GM21528 (cell line): ENCODE measurements at regions not wholly inside any gene's neighbourhood (a gene's known extent, or its start where the extent isn't known, plus 50 kb on each side); places are given as distances from the start of the nearest gene placed in this dataset.
"Not testable (repeated sequence)": the region's sequence is repeated elsewhere in the genome, so short reads cannot be mapped to it uniquely, and the experiment has no call there.

ENCODE experiments used
- ATAC-seq: cut with Tn5 transposase; IDR thresholded peaks from one replicate; pipeline ENCODE4 v1.9.1; 2021; ENCODE audit warnings: mild to moderate bottlenecking, moderate library complexity; ENCODE audit not compliant: unreplicated experiment, low FRiP score

DNA sequence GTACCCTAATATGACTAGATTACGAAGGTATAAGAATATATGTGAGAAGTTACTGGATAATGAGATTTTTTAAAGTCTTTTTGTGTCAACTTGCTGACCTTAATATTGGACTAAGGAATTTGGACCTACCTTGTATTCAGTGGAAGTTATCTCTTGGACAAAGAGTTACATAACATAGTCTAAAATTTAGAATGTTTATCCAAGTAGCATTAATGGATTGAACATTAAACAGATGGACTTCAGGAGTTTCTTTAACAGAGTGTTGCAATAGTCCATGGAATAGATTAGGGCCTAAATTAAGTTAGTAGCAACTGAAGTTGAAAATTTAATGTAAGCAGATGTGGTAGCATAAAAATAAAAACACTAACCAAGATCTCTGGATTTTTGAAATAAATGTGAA, 266.4 kb downstream of the PYDC2 start:
- ATAC-seq: no peak

DNA sequence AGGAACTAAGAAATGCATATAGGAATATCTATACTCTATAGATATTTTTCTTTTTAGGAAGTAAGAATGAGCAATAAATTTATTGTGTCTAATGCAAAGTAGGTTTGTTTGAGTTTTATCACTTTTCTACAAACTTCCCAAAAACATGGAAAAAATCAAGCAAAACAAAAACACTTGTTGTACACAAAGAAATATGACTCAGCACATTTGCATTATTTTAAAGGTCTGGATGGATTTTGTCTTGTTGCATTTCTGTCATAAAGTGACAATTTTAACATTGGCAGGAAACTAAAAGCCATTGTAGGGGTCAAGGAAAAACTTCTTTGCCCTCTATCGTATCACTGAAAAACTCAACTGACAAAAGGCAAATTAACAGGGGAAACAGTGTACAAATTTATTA, 267.2 kb downstream of the PYDC2 start:
- no peak for ATAC-seq

DNA sequence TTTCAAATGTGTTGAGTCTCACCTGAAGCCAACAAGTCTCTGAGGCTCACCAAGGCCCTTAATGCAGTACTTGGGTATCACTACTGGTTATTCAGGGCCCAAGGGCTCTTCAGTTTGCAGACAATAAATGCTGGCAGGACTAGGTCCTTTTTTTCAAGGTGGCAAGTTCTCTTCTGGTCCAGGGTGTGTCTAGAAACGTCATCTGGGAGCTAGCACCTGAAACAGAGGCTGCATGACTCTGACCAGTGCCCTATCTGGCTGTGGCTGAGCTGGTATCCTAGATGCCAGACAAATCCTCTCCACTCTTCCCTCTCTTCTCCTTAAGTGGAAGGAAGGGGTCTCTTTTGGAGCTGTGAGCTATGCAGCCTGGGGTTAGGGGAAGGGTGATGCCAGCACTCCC, 276.8 kb downstream of the PYDC2 start:
- ATAC-seq: no peak

DNA sequence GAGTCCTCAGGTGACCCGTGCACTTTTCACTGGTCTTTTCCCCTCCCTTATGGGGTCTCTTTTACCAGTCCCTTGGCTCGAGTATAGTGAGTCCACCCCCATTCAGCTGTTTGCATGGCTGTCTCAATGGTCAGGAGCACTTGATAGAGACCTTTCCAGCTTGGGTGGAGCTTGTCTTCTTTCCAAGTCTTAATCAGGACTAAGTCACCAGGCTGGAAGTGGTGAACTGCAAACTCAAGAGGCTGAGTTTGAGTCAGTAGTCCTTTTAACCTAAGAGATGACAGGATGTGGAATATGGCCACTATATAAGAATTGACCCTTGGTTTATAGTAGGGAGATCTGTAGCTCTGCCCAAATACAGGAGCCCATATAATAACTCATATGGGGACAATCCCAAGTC, 279.7 kb downstream of the PYDC2 start:
- no peak for ATAC-seq

DNA sequence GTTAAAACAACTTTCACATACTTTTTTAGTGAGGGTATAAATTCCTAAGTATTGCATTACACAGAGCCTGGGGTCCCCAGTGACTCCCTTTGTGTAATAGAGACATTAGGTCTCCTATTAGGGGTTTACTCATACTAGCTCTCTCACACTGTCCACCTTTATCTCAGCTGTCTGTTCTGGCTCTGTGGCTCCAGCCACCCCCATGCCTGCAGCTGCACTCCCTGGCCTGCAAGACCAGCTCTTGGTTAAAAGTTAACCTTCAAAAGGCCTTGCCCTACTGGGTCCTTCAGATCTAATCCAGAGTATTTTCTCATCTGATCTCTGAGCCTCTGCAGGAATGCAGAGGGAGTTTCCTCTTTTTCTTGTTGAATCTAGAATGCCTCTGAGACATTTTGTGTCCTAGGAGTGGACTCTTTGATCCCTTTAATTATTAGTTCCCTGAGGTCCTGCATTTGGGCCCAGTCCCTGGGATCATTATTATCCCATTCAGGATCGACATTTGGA, 280.9 kb downstream of the PYDC2 start:
- not testable (repeated sequence) for ATAC-seq

DNA sequence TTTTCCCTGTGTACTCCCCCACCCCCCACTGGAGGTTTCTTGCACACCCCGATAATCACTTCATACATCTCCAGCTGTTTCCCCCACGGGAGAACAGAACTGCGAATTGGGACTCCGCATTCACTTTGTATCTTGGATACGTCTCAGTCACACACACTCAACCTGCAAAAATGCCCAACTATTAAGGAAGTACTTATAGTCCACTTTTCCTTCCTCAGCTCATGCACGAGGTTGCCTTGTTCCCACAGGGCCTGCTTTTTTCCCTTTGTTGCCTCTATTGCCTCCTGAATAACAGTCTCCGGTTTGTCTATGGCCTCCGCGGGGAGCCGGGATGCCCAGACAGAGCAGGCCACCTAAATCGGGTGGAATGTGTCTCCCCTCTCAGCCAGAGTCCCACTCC, 282.3 kb downstream of the PYDC2 start:
- no peak for ATAC-seq

DNA sequence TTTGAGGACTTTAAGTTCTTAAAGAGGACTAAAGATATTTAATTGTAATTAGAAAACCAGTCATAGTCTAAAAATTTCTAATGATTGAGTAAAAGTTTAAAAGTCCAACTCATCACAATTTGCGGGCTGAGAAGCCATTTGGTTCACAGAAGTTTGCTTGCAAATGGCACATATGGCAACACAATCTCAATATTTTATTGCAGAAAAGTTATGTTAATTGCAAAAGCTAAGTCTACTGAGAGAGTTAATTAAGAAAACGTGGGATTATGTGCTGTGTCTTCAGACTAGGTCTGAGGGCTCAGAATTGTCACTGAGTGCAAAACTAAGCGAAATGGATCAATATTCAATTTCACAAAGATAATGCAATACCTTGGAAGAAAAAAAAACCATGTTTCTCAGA, 289.7 kb downstream of the PYDC2 start:
- ATAC-seq: no peak

DNA sequence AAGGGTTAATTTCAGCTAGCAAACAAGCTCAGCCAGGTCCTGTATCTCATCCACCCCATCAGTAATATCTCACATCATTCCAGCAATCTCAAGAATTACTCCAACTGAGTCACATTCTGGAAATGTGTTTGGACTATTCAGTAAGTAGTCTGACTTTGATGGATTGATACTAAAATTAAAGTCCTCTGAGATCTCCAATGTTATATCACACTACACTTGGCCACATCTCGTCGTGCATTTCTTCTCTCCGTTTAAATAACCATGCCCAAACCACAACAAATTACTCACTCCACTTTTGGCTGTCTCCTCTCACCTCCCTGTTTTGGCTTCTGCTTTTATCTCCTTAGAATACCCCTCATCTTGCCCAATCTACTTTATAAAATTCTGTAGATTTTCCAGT, 292.2 kb downstream of the PYDC2 start:
- ATAC-seq: no peak

DNA sequence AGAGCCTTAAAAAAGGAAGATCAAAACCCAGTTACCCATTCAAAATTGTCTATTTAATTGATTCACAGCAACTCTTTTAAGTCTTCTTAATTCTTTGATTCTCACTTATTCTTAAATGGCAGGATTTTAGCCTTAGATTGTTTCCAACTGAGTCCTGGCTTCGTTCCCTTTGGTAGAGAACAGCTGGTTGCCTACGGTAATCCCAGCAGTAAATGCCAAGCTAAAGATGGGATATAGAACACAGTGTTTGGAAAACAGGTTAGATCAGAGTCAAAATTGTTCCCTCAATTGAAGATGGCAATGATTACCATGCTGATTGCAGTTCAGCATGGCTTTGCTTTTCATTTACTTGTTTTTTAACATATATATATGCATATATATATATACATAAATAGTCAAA, 300.9 kb downstream of the PYDC2 start:
- ATAC-seq: no peak

DNA sequence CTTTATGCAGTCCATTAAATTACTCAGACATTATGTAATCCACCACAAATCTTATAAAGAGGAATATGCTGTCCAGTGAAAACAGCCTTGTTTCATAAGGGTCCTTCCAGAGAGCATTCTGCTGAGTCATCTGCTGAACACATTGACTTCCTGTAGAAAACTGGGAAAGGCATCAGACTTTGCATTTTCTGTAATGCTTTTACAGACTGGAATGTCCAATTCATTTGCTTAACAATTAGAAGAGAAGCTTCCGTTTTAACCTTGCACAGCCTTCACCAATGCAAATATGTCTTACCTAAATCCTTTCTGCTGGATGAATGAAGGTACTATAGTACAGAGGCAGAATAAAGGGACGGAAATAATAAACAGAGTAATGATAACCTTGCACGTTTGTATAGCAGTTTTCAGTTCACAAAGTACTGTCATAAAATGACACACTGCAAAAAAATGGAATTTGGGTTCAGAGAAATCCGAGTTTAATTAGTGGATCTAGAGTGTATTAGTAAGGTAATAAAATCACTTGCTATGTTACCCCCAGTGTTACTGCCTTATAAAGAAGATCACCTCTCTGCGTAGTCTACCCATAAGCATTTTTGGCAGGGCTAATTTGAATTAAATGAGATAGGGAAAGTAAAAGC, 301.5 kb downstream of the PYDC2 start:
- no peak for ATAC-seq

DNA sequence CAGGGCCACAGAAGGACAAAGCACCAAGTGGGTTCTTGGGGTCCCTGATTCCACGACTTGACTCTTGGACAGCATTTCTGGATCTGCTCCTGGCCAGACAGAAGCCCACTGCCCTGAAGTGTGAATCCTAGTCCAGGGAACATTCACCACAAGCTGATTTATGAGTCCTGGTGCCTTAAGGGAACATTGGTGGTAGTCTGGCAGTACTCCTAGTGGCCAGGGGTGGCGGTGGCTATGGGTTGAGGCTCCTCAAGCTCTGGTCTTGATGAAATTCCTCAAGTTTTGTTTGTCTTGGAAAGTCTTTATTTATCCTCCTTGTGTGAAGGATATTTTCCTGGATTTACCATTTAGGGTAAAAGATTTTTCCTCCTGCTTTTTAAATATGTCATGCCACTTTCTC, 307.5 kb downstream of the PYDC2 start:
- ATAC-seq: no peak

DNA sequence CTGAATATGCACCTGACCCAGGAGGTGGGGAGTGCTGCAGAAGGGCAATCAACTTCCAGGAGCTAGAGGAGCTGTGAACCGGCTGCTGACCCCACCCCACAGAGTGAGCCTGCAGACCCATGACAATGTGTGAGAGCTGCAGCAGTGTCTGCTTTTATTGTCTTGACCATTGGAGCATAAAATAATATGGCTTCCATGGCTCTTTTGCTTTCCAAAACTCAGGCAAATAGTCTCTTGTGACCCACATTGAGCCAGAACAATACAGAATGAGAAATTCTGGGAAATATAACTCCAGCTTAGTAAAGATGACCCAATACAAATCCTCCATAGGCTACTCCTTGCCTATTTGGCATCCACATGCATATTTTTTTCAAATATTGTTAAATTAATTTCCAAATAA, 309.6 kb downstream of the PYDC2 start:
- no peak for ATAC-seq

DNA sequence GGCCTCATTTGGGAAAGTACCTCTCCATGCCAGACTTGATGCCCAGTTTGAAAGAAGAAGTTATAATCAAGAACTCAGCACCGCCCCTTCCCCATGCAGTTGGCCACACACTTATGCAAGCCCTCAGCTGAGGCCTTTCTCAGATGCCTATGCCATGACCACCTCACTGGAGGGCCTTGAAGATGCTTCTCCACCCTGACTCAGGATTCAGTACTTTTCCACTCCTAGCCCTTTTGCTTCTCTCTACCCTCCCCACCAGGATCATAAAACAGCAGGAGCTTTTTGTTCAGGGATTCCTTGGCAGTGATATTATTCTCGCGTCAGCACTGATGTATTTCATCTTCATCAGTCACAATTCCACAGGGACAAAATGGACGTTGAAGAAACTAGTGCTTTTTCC, 313.5 kb downstream of the PYDC2 start:
- ATAC-seq: no peak

DNA sequence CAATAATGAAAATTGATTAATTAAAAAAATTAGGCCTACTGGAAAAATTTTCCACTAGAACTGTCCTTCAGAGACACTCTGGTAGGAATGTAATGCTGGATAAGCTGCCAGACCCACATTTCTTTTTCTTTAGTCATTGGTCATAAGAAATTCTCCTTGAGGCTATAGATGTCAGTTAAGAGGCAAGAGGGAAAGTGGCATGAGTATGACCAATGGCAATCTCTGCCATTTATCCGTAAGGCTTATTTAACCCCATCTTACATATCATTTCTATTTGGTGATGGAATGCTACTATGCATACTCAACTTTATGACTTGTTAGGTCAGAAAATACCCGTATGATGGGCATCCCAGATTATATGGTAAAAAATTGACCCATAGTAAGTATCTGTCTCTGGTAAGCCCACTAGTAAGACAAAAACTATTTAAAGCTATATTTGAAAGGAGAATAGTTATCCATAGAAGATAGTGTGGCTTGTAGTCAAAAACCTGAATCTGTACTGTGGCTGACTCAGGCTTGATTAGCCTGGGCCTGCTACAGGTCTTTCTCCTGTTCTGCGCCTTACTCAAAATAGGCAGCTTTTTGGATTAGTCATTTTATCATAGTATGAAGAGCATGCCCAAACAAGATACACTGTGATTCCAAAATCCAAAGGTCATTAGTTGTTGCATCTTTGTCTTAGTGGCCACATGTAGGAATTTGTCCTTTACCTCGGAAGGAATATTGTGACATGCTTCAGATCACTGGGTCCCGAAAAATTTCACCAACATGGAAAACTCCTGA, 314.7 kb downstream of the PYDC2 start:
- ATAC-seq: no peak

DNA sequence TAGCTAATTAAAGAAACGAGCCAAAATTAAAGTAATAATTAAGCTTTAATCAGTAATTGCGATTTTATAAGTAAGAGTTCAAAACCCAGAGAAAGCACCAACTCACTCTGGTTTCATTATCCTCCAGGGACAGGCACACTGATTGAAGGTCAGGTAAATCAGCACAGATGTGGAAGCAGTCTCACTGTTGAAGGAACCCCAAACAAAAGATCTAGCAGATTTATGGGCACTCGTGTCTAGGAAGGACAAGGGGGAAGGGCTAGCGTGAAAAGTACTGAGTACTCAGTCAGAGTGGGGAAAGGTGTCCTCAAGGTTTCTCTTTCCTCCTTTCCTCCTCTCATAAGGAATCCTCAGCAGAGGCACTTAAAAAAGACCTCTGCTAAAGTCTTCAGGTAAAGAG, 320.1 kb downstream of the PYDC2 start:
- ATAC-seq: no peak

DNA sequence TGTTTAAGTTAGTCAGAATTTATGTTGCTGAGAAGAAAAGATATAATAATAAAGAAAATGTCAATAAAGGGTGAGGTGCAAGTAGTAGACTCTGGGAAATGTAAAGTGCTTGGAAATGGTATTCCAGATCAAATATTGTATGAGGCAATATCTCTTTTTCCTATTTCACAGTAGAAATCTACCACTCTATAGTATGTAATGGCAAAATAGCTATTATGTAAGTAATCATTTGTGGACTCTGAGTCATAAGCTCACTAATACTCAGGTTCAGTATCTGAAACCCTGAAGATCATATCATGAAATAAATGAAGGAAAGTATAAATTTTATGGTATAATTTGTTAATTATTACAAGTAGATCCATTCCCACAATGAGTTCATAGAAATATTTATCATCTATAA, 322.1 kb downstream of the PYDC2 start:
- ATAC-seq: no peak

DNA sequence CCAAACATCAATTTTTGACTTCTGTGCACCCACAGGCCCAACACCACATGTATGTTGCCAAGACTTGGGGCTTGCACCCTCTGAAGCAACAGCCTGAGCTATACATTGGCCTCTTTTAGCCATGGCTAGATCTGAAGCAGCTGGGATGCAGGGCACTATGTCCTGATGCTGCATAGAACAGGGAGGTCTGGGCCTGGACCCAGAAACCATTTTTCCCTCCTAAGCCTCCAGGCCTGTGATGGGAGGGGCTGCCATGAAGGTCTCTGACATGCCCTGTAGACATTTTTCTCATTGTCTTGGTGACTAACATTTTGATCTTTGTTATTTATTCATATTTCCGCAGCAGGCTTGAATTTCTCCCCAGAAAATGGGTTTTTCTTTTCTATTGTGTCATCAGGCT, 330.0 kb downstream of the PYDC2 start:
- ATAC-seq: no peak

DNA sequence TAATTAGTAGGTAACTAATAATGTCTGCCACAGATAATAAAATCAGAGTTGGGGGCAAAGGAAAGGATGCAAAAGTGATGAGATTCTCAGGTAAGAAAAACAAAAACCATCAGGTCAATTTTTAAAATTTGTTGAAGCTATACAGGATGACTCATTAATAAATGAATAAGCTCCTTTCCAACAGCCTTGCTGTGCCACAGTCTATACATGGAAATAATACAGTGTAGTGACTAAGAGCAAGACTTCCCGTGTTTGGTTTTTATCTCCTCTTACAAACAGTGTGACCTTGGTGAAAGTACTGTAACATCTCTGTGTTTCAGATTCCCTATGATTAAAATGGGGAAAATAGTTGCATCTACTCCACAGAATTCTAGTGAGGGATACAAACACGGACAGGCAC, 331.6 kb downstream of the PYDC2 start:
- no peak for ATAC-seq

DNA sequence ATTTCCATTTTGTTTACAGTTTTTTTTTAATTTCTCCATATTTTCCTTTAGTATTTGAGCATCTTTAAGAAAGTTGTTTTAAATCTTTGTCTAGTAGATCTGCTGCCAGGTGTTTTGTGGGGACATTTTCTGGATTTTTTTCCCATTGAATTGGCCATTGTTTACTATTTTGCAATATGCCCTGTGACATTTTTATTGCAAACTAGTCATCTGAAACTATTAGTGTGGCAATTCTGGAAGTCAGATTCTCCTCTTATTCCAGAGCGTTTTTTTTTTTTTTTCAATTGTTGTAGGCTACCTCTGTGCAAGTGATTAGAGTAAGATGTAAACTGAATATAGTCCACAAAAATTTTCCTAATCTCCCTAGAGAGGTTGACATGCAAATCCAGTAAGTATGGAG, 334.2 kb downstream of the PYDC2 start:
- ATAC-seq: no peak

DNA sequence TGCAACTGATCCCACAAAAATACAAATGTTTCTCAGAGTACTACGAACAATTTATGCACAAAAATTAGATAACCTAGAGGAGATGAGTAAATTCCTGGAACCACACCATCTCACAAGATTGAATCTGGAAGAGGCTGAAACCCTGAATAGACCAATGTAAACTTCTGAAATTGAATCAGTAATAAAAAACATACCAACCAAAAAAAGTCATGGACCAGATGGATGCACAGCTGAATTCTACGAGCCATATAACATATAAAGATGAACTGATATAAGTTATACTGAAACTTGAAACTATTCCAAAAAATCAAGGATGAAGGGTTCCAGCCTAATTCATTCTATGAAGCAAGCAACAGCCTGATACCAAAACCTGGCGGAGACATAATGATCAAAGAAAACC, 336.3 kb downstream of the PYDC2 start:
- ATAC-seq: no peak

DNA sequence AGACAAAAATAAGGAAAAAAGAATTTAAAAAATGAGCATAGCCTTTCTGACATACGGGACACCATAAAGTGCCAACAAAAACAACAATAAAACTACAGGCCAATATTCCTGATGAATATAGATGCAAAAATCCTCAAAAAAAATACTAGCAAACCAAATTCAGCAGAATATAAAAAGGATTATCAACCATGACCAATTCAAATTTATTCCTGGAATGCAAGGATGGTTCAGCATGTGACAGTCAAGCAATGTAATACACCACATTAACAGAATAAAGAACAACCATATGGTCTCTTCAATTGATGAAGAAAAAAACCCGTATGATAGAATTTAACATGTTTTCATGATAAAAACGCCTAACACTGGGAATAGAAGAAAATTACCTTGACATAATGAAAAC, 341.7 kb downstream of the PYDC2 start:
- no peak for ATAC-seq

DNA sequence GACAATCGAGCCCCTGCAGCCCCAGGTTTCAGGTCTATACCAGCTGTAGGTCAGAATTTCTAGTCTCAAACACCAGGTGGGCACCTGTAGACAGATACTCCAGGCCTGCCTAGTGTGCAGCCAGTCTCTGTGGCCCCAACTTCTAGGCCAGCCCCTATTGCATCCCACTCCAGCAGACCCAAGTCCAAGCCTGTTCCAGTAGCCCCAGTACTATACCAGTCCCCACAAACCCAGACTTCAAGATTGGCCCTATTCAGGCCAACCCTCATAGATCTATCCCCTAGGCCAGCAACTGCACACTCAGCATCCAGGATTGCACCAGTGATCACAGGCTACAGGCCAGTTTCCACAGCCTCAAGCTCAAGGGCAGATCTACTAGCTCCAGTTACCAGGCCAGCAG, 344.0 kb downstream of the PYDC2 start:
- no peak for ATAC-seq
